ENCODE measurements at regions not wholly inside any gene's neighbourhood (a gene's known extent, or its start where the extent isn't known, plus 50 kb on each side); places are given as distances from the start of the nearest gene placed in this dataset.

GRCh38 chr11:32161293-32161692 lies 70.4 kb downstream of the RCN1 start:
- no CpG with 5 or more reads among the region's 4 CpGs for WGBS (ENCODE audit: insufficient coverage, insufficient read length)
- DNase-seq (ENCODE audit: low read depth, low spot score): no peak
- Histone ChIP-seq H3K36me3 (ENCODE audit: control insufficient read depth, insufficient read depth, low read length) (no peaks in the 10 kb centered on the region), H3K27me3 (ENCODE audit: control insufficient read depth, insufficient read depth, low read length) (no peaks in the 10 kb centered on the region), H3K4me1 (ENCODE audit: control insufficient read depth, insufficient read depth, low read length) (no peaks in the 10 kb centered on the region), H3K27ac (ENCODE audit: low read length) (no peak overlapping the region), H3K9me3 (ENCODE audit: control insufficient read depth, insufficient read depth, low read length) (no peaks in the 10 kb centered on the region), H3K4me3 (ENCODE audit: low read length) (no peak overlapping the region)

- no peaks in the 10 kb centered on the region for H3K27me3 ChIP-seq (ENCODE audit: control insufficient read depth, insufficient read depth, low read length)
- no peaks in the 10 kb centered on the region for H3K36me3 ChIP-seq (ENCODE audit: control insufficient read depth, insufficient read depth, low read length)
- H3K27ac ChIP-seq (ENCODE audit: low read length): no peak overlapping the region
- H3K9me3 ChIP-seq (ENCODE audit: control insufficient read depth, insufficient read depth, low read length): no peaks in the 10 kb centered on the region
- H3K4me3 ChIP-seq (ENCODE audit: low read length): no peak overlapping the region
- WGBS (ENCODE audit: insufficient coverage, insufficient read length): no CpG with 5 or more reads among the region's 4 CpGs
- H3K4me1 ChIP-seq (ENCODE audit: control insufficient read depth, insufficient read depth, low read length): no peaks in the 10 kb centered on the region
- DNase-seq (ENCODE audit: low read depth, low spot score): no peak
These were observed 71.5 kb downstream of the RCN1 start for GRCh38 chr11:32162351-32162750.

GRCh38 chr11:32162906-32163305 lies 72.0 kb downstream of the RCN1 start:
- Histone ChIP-seq H3K4me1 (ENCODE audit: control insufficient read depth, insufficient read depth, low read length) (no peaks in the 10 kb centered on the region), H3K27ac (ENCODE audit: low read length) (no peak overlapping the region), H3K27me3 (ENCODE audit: control insufficient read depth, insufficient read depth, low read length) (no peaks in the 10 kb centered on the region), H3K9me3 (ENCODE audit: control insufficient read depth, insufficient read depth, low read length) (no peaks in the 10 kb centered on the region), H3K4me3 (ENCODE audit: low read length) (no peak overlapping the region), H3K36me3 (ENCODE audit: control insufficient read depth, insufficient read depth, low read length) (no peaks in the 10 kb centered on the region)
- no CpG with 5 or more reads among the region's 5 CpGs for WGBS (ENCODE audit: insufficient coverage, insufficient read length)
- no peak for DNase-seq (ENCODE audit: low read depth, low spot score)

GRCh38 chr11:32163557-32163956 lies 72.7 kb downstream of the RCN1 start:
- DNase-seq (ENCODE audit: low read depth, low spot score): no peak
- H3K4me3 ChIP-seq (ENCODE audit: low read length): no peak overlapping the region
- H3K4me1 ChIP-seq (ENCODE audit: control insufficient read depth, insufficient read depth, low read length): no peaks in the 10 kb centered on the region
- no peaks in the 10 kb centered on the region for H3K36me3 ChIP-seq (ENCODE audit: control insufficient read depth, insufficient read depth, low read length)
- no peaks in the 10 kb centered on the region for H3K9me3 ChIP-seq (ENCODE audit: control insufficient read depth, insufficient read depth, low read length)
- H3K27ac ChIP-seq (ENCODE audit: low read length): no peak overlapping the region
- no CpG with 5 or more reads among the region's 3 CpGs for WGBS (ENCODE audit: insufficient coverage, insufficient read length)
- no peaks in the 10 kb centered on the region for H3K27me3 ChIP-seq (ENCODE audit: control insufficient read depth, insufficient read depth, low read length)

GRCh38 chr11:32164836-32165235 lies 74.0 kb downstream of the RCN1 start:
- Histone ChIP-seq H3K4me3 (ENCODE audit: low read length) (no peak overlapping the region), H3K27ac (ENCODE audit: low read length) (no peak overlapping the region), H3K9me3 (ENCODE audit: control insufficient read depth, insufficient read depth, low read length) (no peaks in the 10 kb centered on the region), H3K27me3 (ENCODE audit: control insufficient read depth, insufficient read depth, low read length) (no peaks in the 10 kb centered on the region), H3K4me1 (ENCODE audit: control insufficient read depth, insufficient read depth, low read length) (no peaks in the 10 kb centered on the region), H3K36me3 (ENCODE audit: control insufficient read depth, insufficient read depth, low read length) (no peaks in the 10 kb centered on the region)
- WGBS (ENCODE audit: insufficient coverage, insufficient read length): no CpG with 5 or more reads among the region's 3 CpGs
- DNase-seq (ENCODE audit: low read depth, low spot score): no peak

- Histone ChIP-seq H3K27ac (ENCODE audit: low read length) (no peak overlapping the region), H3K9me3 (ENCODE audit: control insufficient read depth, insufficient read depth, low read length) (no peaks in the 10 kb centered on the region), H3K4me1 (ENCODE audit: control insufficient read depth, insufficient read depth, low read length) (no peaks in the 10 kb centered on the region), H3K27me3 (ENCODE audit: control insufficient read depth, insufficient read depth, low read length) (no peaks in the 10 kb centered on the region), H3K4me3 (ENCODE audit: low read length) (no peak overlapping the region), H3K36me3 (ENCODE audit: control insufficient read depth, insufficient read depth, low read length) (no peaks in the 10 kb centered on the region)
- no CpG with 5 or more reads among the region's 2 CpGs for WGBS (ENCODE audit: insufficient coverage, insufficient read length)
- no peak for DNase-seq (ENCODE audit: low read depth, low spot score)
These were observed 78.0 kb downstream of the RCN1 start for GRCh38 chr11:32168924-32169323.

GRCh38 chr11:32171445-32171844 lies 80.6 kb downstream of the RCN1 start:
- H3K4me1 ChIP-seq (ENCODE audit: control insufficient read depth, insufficient read depth, low read length): no peaks in the 10 kb centered on the region
- WGBS (ENCODE audit: insufficient coverage, insufficient read length): no CpG with 5 or more reads among the region's 6 CpGs
- H3K27ac ChIP-seq (ENCODE audit: low read length): no peak overlapping the region
- no peaks in the 10 kb centered on the region for H3K27me3 ChIP-seq (ENCODE audit: control insufficient read depth, insufficient read depth, low read length)
- H3K9me3 ChIP-seq (ENCODE audit: control insufficient read depth, insufficient read depth, low read length): no peaks in the 10 kb centered on the region
- DNase-seq (ENCODE audit: low read depth, low spot score): no peak
- no peaks in the 10 kb centered on the region for H3K36me3 ChIP-seq (ENCODE audit: control insufficient read depth, insufficient read depth, low read length)
- H3K4me3 ChIP-seq (ENCODE audit: low read length): no peak overlapping the region

GRCh38 chr11:32172041-32172847 lies 81.4 kb downstream of the RCN1 start:
- no peak for DNase-seq (ENCODE audit: low read depth, low spot score)
- no CpG with 5 or more reads among the region's 9 CpGs for WGBS (ENCODE audit: insufficient coverage, insufficient read length)
- no peaks in the 10 kb centered on the region for H3K27me3 ChIP-seq (ENCODE audit: control insufficient read depth, insufficient read depth, low read length)

GRCh38 chr11:32172848-32173834 lies 82.3 kb downstream of the RCN1 start:
- Histone ChIP-seq H3K4me1 (ENCODE audit: control insufficient read depth, insufficient read depth, low read length) (no peaks in the 10 kb centered on the region), H3K27me3 (ENCODE audit: control insufficient read depth, insufficient read depth, low read length) (no peaks in the 10 kb centered on the region), H3K9me3 (ENCODE audit: control insufficient read depth, insufficient read depth, low read length) (no peaks in the 10 kb centered on the region), H3K27ac (ENCODE audit: low read length) (no peak overlapping the region), H3K36me3 (ENCODE audit: control insufficient read depth, insufficient read depth, low read length) (no peaks in the 10 kb centered on the region), H3K4me3 (ENCODE audit: low read length) (no peak overlapping the region)
- WGBS (ENCODE audit: insufficient coverage, insufficient read length): no CpG with 5 or more reads among the region's 22 CpGs
- peak; percentile 29 for DNase-seq (ENCODE audit: low read depth, low spot score)

More at GRCh38 chr11:32172041-32172847, 81.4 kb downstream of the RCN1 start:
- H3K4me3 ChIP-seq (ENCODE audit: low read length): no peak overlapping the region
- no peaks in the 10 kb centered on the region for H3K9me3 ChIP-seq (ENCODE audit: control insufficient read depth, insufficient read depth, low read length)
- no peaks in the 10 kb centered on the region for H3K36me3 ChIP-seq (ENCODE audit: control insufficient read depth, insufficient read depth, low read length)
- H3K27ac ChIP-seq (ENCODE audit: low read length): no peak overlapping the region
- no peaks in the 10 kb centered on the region for H3K4me1 ChIP-seq (ENCODE audit: control insufficient read depth, insufficient read depth, low read length)

- no peaks in the 10 kb centered on the region for H3K4me1 ChIP-seq (ENCODE audit: control insufficient read depth, insufficient read depth, low read length)
- H3K4me3 ChIP-seq (ENCODE audit: low read length): no peak overlapping the region
- H3K27me3 ChIP-seq (ENCODE audit: control insufficient read depth, insufficient read depth, low read length): no peaks in the 10 kb centered on the region
- no peak overlapping the region for H3K27ac ChIP-seq (ENCODE audit: low read length)
- H3K9me3 ChIP-seq (ENCODE audit: control insufficient read depth, insufficient read depth, low read length): no peaks in the 10 kb centered on the region
- no peaks in the 10 kb centered on the region for H3K36me3 ChIP-seq (ENCODE audit: control insufficient read depth, insufficient read depth, low read length)
- DNase-seq (ENCODE audit: low read depth, low spot score): no peak
These were observed 83.1 kb downstream of the RCN1 start for GRCh38 chr11:32173977-32174376.

Data from iPS DF 6.9 (cell line).